RCC 7860 (cell line): ENCODE measurements at regions not wholly inside any gene's neighbourhood (a gene's known extent, or its start where the extent isn't known, plus 50 kb on each side); places are given as distances from the start of the nearest gene placed in this dataset.
"Not testable (repeated sequence)": the region's sequence is repeated elsewhere in the genome, so short reads cannot be mapped to it uniquely, and the experiment has no call there.

Experiments
- DNase-seq: peaks from one replicate; pipeline ENCODE4 v3.0.0-alpha.2; 2015; ENCODE audit warnings: low spot score
- FAIRE-seq: peaks from 2 replicates; lab custom pipeline; 2012; peaks lifted over from hg19 to GRCh38; lab: Jason Lieb, UNC

- no peak for FAIRE-seq
Measured at GRCh38 chr3:98701071-98701675, 62.0 kb upstream of the ST3GAL6 start.

GRCh38 chr3:98702166-98702565, 61.0 kb upstream of the ST3GAL6 start:
- DNase-seq (no peak), FAIRE-seq (no peak)

More at GRCh38 chr3:98701071-98701675, 62.0 kb upstream of the ST3GAL6 start:
- no peak for DNase-seq

GRCh38 chr3:98705212-98705611, 57.9 kb upstream of the ST3GAL6 start:
- no peak for DNase-seq
- no peak for FAIRE-seq

- no peak for FAIRE-seq
- DNase-seq, result no peak
Measured at GRCh38 chr3:98705694-98706093, 57.4 kb upstream of the ST3GAL6 start.

GRCh38 chr3:98708681-98709080, 54.5 kb upstream of the ST3GAL6 start:
- DNase-seq, FAIRE-seq: not testable (repeated sequence)

- DNase-seq, result no peak
- no peak for FAIRE-seq
Measured at GRCh38 chr3:98709441-98709840, 53.7 kb upstream of the ST3GAL6 start.

GRCh38 chr3:98710067-98710659, 53.0 kb upstream of the ST3GAL6 start:
- no peak for DNase-seq
- FAIRE-seq, result no peak

GRCh38 chr3:98711426-98711825, 51.7 kb upstream of the ST3GAL6 start:
- no peak for FAIRE-seq
- no peak for DNase-seq

- FAIRE-seq, result no peak
Measured at GRCh38 chr3:98712726-98713125, 50.4 kb upstream of the ST3GAL6 start.

GRCh38 chr3:98713332-98713731, 49.8 kb upstream of the ST3GAL6 start:
- FAIRE-seq, DNase-seq: not testable (repeated sequence)

More at GRCh38 chr3:98712726-98713125, 50.4 kb upstream of the ST3GAL6 start:
- DNase-seq, result no peak
